Pancreas (tissue), 10 donors: ENCODE measurements at regions not wholly inside any gene's neighbourhood (a gene's known extent, or its start where the extent isn't known, plus 50 kb on each side); places are given as distances from the start of the nearest gene placed in this dataset.

Experiments
- ATAC-seq, 4 donors: fragments of 200-7000 bp; cut with Tn5 transposase; one replicate each; pipeline versions ENCODE4 v1.8.0 to v1.9.1; 2020; ENCODE audit warnings: mild to moderate bottlenecking in 4 of 4, moderate library complexity in 4 of 4
- DNase-seq, 6 donors: peaks; one replicate each; pipeline ENCODE4 v3.0.0-alpha.2; 2020
- FAIRE-seq: peaks from 2 replicates; lab custom pipeline; 2012; peaks lifted over from hg19 to GRCh38; lab: Jason Lieb, UNC
- H3K27ac ChIP-seq, 4 donors: fragments of 200-600 bp; sonication (generic); 1 replicate in 3 of 4; 2 replicates in 1 of 4; pipeline versions ENCODE4 v1.5.0 to v1.8.0; 2020
- H3K27me3 ChIP-seq, 4 donors: fragments of 200-600 bp; one replicate each; pipeline ENCODE4 v1.8.0; 2021
- H3K36me3 ChIP-seq, 3 donors: fragments of 200-600 bp; sonication (generic) in 1 of 3; one replicate each; pipeline versions ENCODE4 v1.5.0 to v1.8.0; 2020 to 2021
- H3K4me1 ChIP-seq, 3 donors: fragments of 200-600 bp; one replicate each; pipeline ENCODE4 v1.8.0; 2021
- H3K4me3 ChIP-seq, 4 donors: fragments of 200-600 bp; sonication (generic) in 2 of 4; one replicate each; pipeline versions ENCODE4 v1.5.0 to v1.8.0; 2020 to 2021
- H3K9me3 ChIP-seq, 4 donors: fragments of 200-600 bp; one replicate each; pipeline ENCODE4 v1.8.0; 2021
- CTCF ChIP-seq, 4 donors: fragments of 200-600 bp; sonication (generic) in 3 of 4; IDR thresholded peaks; one replicate each; pipeline versions ENCODE4 v1.5.0 to v1.8.0; 2021; ENCODE audit warnings: antibody characterized with exemption in 4 of 4
- WGBS, 2 donors: extraction: QIAGEN DNeasy Blood & Tissue Kit; methylation state at CpG; one replicate each; pipeline ENCODE4 v1.1.7; 2013; 5-methylcytosine and 5-hydroxymethylcytosine counted together
- intact Hi-C, 3 donors: fragments of 100-400 bp; cut with DNase I; formaldehyde crosslinking; loops; one replicate each; pipeline versions ENCODE4 v1.11.1 to v1.14.2; 2022
- donor health status: healthy with polysubstance abuse.
- donor health status: DM: no; HTN: no; CAD: no; lungs with moderate emphysema.
- donor health status: DM: no; HTN: no; CAD: no.
- donor health status: control.
- donor health status: control.
- donor health status: Bipolar disorder and iron deficiency.
- donor health status: DM: yes; HTN: yes; CAD: no.
- donor health status: DM: no; HTN: no; CAD: no.
- donor health status: DM: no; HTN: no; CAD: no.
- donor health status: DM: yes; HTN: yes; CAD: no.

GRCh38 chr3:19093084-19093483 is 55.2 kb upstream of the KCNH8 start:
- Histone ChIP-seq H3K4me3 (no peak overlapping the region), H3K27ac (no peak overlapping the region), H3K36me3 (no peaks in the 10 kb centered on the region), H3K9me3 (no peaks in the 10 kb centered on the region), H3K4me1 (no peaks in the 10 kb centered on the region), H3K27me3 (no peaks in the 10 kb centered on the region)
- intact Hi-C loops: no loop called here
- 57 to 77% methylated on average over 4 of the region's 4 CpGs for WGBS, 2 donors
- FAIRE-seq (no peak), ATAC-seq (no peak), DNase-seq (no peak)
- TF ChIP-seq CTCF (IDR thresholded peaks at IDR 0.05): no peak

GRCh38 chr3:19077388-19077787 is 70.9 kb upstream of the KCNH8 start:
- H3K36me3 ChIP-seq: no peaks in the 10 kb centered on the region
- intact Hi-C loops: no loop called here
- DNase-seq (no peak), FAIRE-seq (no peak), ATAC-seq (no peak)
- H3K4me1 ChIP-seq: no peaks in the 10 kb centered on the region
- H3K4me3 ChIP-seq: no peak overlapping the region
- TF ChIP-seq CTCF (IDR thresholded peaks at IDR 0.05): no peak
- H3K27me3 ChIP-seq: no peaks in the 10 kb centered on the region
- WGBS, 2 donors: 52 to 71% methylated on average over 2 of the region's 2 CpGs
- no peaks in the 10 kb centered on the region for H3K9me3 ChIP-seq
- H3K27ac ChIP-seq: no peak overlapping the region

GRCh38 chr3:19075037-19075436 is 73.3 kb upstream of the KCNH8 start:
- no peak for TF ChIP-seq CTCF (IDR thresholded peaks at IDR 0.05)
- H3K27ac ChIP-seq: no peak overlapping the region
- H3K4me3 ChIP-seq: no peak overlapping the region
- WGBS, 2 donors: 55 to 60% methylated on average over 2 of the region's 2 CpGs
- FAIRE-seq: no peak
- no peak for DNase-seq
- no peaks in the 10 kb centered on the region for H3K9me3 ChIP-seq
- no peaks in the 10 kb centered on the region for H3K4me1 ChIP-seq
- ATAC-seq: no peak
- no peaks in the 10 kb centered on the region for H3K27me3 ChIP-seq
- H3K36me3 ChIP-seq: no peaks in the 10 kb centered on the region
- intact Hi-C loops: no loop called here

- no peaks in the 10 kb centered on the region for H3K27me3 ChIP-seq
- H3K4me3 ChIP-seq: no peak overlapping the region
- no peak for ATAC-seq
- intact Hi-C loops: no loop called here
- H3K9me3 ChIP-seq: no peaks in the 10 kb centered on the region
- TF ChIP-seq CTCF (IDR thresholded peaks at IDR 0.05): no peak
- H3K27ac ChIP-seq: no peak overlapping the region
- DNase-seq: no peak
- 62 to 65% methylated on average over 2 of the region's 2 CpGs for WGBS, 2 donors
- H3K4me1 ChIP-seq: no peaks in the 10 kb centered on the region
- no peak for FAIRE-seq
- H3K36me3 ChIP-seq: no peaks in the 10 kb centered on the region
These were observed 73.9 kb upstream of the KCNH8 start for GRCh38 chr3:19074257-19074900.

- Histone ChIP-seq H3K27ac (no peak overlapping the region), H3K4me3 (no peak overlapping the region), H3K9me3 (no peaks in the 10 kb centered on the region), H3K36me3 (no peaks in the 10 kb centered on the region), H3K4me1 (no peaks in the 10 kb centered on the region), H3K27me3 (no peaks in the 10 kb centered on the region)
- 70 to 74% methylated on average over 3 of the region's 3 CpGs for WGBS, 2 donors
- intact Hi-C loops: no loop called here
- DNase-seq (no peak), ATAC-seq (no peak), FAIRE-seq (no peak)
- TF ChIP-seq CTCF (IDR thresholded peaks at IDR 0.05): no peak
These were observed 74.8 kb upstream of the KCNH8 start for GRCh38 chr3:19073341-19074105.
